ENCODE measurements at regions not wholly inside any gene's neighbourhood (a gene's known extent, or its start where the extent isn't known, plus 50 kb on each side); places are given as distances from the start of the nearest gene placed in this dataset.

DNA sequence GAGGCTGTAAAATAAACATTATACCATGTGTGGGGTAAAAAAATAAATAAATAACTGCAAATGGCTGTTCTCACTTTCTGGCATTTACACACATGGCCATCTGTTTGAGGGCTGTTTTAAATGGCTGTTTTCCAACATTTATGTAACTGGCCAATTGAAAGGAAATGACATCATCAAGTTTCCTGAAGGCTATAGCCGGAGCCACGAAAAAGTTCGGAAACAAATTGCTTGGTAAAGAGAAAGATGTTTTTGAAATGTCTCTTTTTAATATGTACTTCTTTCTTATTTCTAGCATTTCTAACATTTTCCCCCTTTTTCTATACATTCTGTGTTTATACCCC, 95.4 kb upstream of the DAB2 start:
- TF ChIP-seq CTCF (optimal IDR thresholded peaks at IDR 0.05 in 1 of 3, IDR thresholded peaks at IDR 0.05 in 1 of 3, conservative IDR thresholded peaks at IDR 0.05 in 1 of 3; ENCODE audit: extremely low read depth in 1 of 3, insufficient read depth in 2 of 3, low read length in 3 of 3) (no peak), EZH2 (IDR thresholded peaks at IDR 0.05; ENCODE audit: low read length) (no peak)
